ENCODE measurements at regions not wholly inside any gene's neighbourhood (a gene's known extent, or its start where the extent isn't known, plus 50 kb on each side); places are given as distances from the start of the nearest gene placed in this dataset.

- no peak for DNase-seq (ENCODE audit: low spot score)
Observed at GRCh38 chr14:95413289-95414215, 93.8 kb upstream of the CLMN start.

GRCh38 chr14:95410838-95411237, 91.1 kb upstream of the CLMN start:
- DNase-seq (ENCODE audit: low spot score): no peak

GRCh38 chr14:95409477-95410272, 90.0 kb upstream of the CLMN start:
- no peak for DNase-seq (ENCODE audit: low spot score)

DNA sequence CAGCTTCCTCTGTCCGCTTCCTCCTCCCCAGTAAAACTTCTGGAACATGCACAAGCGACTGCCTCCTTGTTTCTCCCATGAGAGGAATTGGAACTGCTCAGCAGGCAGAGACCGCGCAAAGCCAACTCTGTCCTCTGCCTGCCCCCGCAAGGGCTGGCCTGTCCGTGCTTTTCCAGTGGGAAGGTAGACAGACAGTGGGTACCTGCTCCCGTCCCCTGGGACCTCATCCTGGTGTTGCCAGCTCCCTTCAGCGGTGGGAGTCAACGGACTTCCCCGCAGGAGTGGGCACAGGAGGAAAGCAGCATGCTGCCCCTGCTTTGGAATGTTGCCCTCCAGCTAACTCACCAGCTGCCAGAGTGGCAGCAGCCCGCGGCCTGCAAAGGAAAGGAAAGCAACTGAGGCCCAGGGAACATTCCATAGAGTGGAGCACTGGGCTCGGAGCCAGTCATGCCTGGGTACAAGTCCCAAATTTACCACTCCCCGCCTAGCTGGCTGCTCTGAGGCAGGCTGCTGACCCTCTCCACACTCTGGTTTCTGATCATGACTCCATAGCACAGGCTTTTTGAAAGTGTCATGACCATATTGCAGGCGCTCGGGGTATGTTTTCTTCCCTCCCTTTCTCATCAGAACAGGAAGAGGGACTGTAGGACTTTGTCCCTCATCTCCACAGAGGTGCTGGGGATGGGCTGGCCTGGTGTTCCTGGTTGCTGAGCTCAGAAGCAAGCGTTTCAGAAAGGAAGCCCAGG, 89.2 kb upstream of the CLMN start:
- DNase-seq (ENCODE audit: low spot score): no peak

DNA sequence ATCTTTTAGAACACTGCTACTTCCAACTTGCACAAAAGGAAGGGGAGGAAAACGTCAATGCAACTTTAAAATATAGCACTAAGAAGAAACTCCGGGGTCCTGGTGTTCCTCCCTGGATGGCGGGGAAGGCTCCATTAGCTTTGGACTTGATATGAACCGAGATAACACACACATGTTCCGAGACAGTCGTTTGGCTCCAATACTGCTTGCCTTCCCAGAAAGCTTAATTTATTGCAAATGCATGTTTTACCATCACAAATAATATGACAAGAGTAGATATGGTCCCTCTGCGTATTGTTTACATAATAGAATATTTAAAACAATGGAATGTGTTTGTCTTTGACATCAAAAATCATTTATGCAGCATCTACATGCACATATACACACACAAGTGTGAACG, 87.6 kb upstream of the CLMN start:
- DNase-seq (ENCODE audit: low spot score): no peak

- no peak for DNase-seq (ENCODE audit: low spot score)
Observed at GRCh38 chr14:95406756-95407277, 87.1 kb upstream of the CLMN start.

DNA sequence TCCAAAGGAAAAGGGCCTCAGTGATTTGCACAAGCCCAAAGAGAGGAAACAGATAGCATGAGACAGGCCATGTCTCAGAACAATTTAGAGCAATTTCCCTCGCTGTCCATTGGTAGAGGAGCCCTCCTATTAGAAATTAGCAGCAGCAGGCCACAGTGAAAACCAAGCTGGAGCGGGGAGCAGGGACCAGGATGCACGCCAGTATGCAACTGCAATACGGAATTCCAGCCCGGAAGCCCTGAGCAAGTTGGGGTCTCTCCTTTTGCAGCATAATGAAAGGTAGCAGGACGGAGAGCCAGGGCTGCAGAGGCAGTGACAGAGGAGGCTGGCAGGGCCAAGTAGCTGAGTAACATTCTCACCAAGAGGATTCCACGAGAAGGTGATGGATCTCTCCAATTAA, 84.9 kb upstream of the CLMN start:
- DNase-seq (ENCODE audit: low spot score): no peak

DNA sequence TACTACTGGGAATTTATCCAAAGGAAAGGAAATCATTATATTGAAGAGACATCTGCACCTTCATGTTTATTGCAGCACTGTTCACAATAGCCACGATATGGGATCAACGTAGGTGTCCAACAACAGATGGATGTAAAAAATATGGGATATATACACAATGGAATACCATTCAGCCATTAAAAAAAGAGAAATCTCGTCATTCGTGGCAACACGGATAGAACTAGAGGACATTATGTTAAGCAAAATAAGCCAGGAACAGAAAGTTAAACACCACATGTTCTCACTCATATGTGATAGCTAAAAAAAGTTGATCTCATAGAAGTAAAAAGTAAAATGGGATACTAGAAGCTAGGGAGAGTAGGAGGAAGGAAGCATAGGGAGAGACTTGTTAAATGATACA, 82.9 kb upstream of the CLMN start:
- no peak for DNase-seq (ENCODE audit: low spot score)

DNA sequence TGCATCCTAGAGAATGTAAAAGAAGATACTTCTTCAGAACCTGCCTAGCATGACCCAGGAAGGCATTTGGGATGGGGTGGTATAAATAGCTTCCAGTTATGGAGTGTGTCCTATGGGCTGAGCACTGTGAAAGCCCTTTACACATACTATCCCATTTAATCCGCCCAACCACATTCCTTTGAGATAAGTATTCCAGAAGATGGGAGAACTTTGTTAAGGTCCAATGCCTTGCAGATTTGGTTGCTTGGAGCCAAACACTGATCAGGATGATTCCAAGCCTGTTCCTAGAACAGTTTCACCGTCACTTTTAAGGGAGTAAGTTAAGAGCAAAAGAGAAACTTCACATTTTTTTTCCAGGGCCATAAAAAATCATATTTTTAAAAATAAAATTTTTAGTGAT, 82.5 kb upstream of the CLMN start:
- no peak for DNase-seq (ENCODE audit: low spot score)

GRCh38 chr14:95398630-95399547, 79.2 kb upstream of the CLMN start:
- no peak for DNase-seq (ENCODE audit: low spot score)

GRCh38 chr14:95397325-95397724, 77.6 kb upstream of the CLMN start:
- DNase-seq (ENCODE audit: low spot score): no peak

DNA sequence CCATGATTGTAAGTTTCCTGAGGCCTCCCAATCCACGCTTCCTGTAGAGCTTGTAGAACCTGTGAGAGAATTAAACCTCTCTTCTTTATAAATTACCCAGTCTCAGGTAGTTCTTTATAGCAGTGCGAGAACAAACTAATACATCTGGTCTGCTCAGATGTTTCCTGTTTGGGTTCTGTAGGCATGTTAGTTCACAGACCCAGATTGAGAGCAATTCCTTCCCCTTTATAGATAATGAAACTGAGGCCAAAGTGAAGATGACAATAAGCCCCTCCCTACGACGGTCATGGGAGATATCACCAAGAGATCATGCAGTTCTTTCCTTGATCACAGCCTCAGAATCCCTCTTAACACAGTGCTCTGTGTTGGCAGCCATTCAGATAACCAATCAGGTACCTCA, 76.5 kb upstream of the CLMN start:
- DNase-seq (ENCODE audit: low spot score): no peak

- DNase-seq (ENCODE audit: low spot score): no peak
Observed at GRCh38 chr14:95395098-95395737, 75.5 kb upstream of the CLMN start.

DNA sequence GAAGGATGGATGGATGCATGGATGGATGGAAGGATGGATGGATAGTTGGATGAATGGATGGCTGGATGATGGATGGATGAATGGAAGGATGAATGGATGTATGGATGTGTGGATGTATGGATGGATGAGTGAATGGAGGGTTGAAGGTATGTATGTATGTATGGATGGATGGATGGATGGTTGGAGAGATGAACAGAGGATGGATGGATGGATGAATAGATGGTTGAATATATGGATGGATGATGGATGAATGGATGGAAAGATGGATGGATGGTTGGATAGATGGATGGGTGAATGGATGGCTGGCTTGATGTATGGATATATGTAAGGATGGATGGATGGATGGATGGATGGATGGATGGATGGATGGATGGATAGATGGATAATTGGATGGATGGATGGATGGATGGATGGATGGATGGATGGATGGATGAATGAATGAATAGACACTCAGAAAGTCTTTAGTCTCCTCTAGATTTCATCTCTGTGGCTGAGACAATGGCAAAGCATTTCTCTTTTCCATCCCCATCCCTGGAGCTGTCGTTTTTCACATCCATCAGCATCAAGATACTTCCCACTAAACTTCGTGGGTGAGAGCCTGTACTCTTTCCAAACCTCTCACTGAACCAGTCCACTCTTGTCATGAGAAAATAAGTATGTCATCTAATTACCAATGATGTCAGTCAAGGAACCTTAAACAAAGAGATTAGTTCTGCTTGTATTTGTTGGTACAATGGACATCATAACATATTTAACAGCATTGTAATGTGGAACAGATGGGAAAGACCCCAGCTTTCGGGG, 74.8 kb upstream of the CLMN start:
- DNase-seq (ENCODE audit: low spot score): no peak

DNA sequence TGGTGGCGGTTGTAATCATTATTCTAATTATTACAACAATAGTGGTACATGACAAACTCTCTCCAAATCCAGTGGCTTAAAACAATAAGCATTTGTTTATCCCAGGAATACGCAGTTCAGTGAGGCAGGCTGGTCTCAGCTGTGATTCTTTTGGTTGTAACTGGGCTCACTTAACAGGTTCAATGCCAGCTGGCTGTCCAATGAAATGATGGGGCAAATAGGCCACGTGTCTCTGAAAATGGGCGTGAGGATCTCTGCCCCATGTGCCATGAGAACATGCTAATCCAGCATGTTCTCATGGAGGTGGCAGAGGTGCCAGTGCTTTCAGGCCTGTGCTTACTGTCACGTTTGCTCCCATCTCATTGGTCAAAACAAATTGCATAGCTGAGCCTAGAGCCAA, 73.1 kb upstream of the CLMN start:
- no peak for DNase-seq (ENCODE audit: low spot score)

- no peak for DNase-seq (ENCODE audit: low spot score)
Observed at GRCh38 chr14:95391331-95391730, 71.6 kb upstream of the CLMN start.

- DNase-seq (ENCODE audit: low spot score): no peak
Observed at GRCh38 chr14:95389471-95390011, 69.8 kb upstream of the CLMN start.

DNA sequence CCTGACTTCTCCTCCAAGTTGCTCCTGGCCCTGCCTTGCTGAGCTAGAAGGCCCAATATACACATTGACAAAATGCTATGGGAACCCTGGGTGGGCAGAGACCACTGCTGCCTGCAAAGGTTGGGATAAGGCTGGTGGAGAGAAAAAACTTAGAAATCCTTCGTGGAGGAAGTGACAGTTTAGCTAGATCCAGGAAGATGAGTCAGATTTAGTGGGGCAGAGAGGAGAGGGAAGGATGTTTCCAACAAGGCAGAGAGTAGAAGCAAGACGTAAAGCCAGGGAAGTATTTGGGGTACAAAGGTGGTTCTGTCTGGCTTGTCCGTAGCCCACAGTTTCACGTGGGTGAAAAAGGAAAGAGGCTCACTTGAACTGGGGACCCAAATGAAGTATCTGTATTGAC, 69.0 kb upstream of the CLMN start:
- no peak for DNase-seq (ENCODE audit: low spot score)

DNA sequence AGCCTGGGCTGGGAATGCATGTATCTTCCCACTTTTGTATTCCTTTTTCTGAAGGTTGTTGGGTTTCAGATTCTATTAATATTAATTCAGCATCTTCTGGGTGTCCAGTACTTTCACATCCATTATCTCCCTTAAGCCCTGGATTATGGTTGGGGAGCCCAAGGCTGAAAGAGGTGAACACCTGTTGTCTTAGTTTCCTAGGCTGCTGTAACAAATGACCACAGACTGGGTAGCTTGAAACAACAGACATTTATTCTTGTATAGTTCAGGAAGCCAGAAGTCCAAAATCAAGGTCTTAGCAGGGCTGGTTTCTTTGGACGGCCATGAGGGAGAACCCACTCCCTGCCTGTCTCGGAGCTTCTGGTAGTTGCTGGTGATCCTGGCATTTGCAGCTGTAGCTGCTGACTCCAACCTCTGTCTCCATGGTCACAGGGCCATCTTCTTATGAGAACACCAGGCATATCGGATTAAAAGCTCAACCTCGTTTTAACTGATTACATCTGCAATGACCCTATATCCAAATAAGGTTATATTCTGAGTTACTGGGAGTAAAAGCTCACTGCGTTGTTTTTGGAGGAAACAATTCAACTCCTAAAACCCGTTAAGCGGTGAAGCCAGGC, 68.2 kb upstream of the CLMN start:
- DNase-seq (ENCODE audit: low spot score): no peak
